GM19240 (cell line): ENCODE measurements at regions not wholly inside any gene's neighbourhood (a gene's known extent, or its start where the extent isn't known, plus 50 kb on each side); places are given as distances from the start of the nearest gene placed in this dataset.

ENCODE experiments used
- DNase-seq: peaks from one replicate; pipeline ENCODE4 v3.0.0; 2011; ENCODE audit warnings: low spot score; ENCODE audit not compliant: insufficient read length

GRCh38 chr9:105828171-105828570, 133.8 kb downstream of the TMEM38B start:
- no peak for DNase-seq

- DNase-seq = no peak
Observed at GRCh38 chr9:105828596-105829213, 134.4 kb downstream of the TMEM38B start.

- DNase-seq = no peak
Observed at GRCh38 chr9:105830461-105830860, 136.1 kb downstream of the TMEM38B start.

- DNase-seq = no peak
Observed at GRCh38 chr9:105832096-105832710, 137.9 kb downstream of the TMEM38B start.

GRCh38 chr9:105833271-105833975, 139.1 kb downstream of the TMEM38B start:
- no peak for DNase-seq

- DNase-seq = no peak
Observed at GRCh38 chr9:105834404-105834803, 140.1 kb downstream of the TMEM38B start.

GRCh38 chr9:105835721-105836120, 141.4 kb downstream of the TMEM38B start:
- no peak for DNase-seq

- no peak for DNase-seq
Observed at GRCh38 chr9:105836936-105837660, 142.8 kb downstream of the TMEM38B start.

GRCh38 chr9:105841562-105841961, 147.2 kb downstream of the TMEM38B start:
- no peak for DNase-seq

- peak; percentile 22 for DNase-seq
Observed at GRCh38 chr9:105842023-105842644, 147.8 kb downstream of the TMEM38B start.

- no peak for DNase-seq
Observed at GRCh38 chr9:105846825-105847224, 152.5 kb downstream of the TMEM38B start.

GRCh38 chr9:105850852-105851500, 156.6 kb downstream of the TMEM38B start:
- DNase-seq = no peak

- DNase-seq = no peak
Observed at GRCh38 chr9:105854026-105854782, 159.9 kb downstream of the TMEM38B start.

GRCh38 chr9:105854783-105855724, 160.7 kb downstream of the TMEM38B start:
- no peak for DNase-seq

GRCh38 chr9:105855987-105856386, 161.6 kb downstream of the TMEM38B start:
- DNase-seq = no peak

- no peak for DNase-seq
Observed at GRCh38 chr9:105858006-105858690, 163.8 kb downstream of the TMEM38B start.

- no peak for DNase-seq
Observed at GRCh38 chr9:105858877-105859276, 164.5 kb downstream of the TMEM38B start.

- DNase-seq = no peak
Observed at GRCh38 chr9:105859428-105860091, 165.2 kb downstream of the TMEM38B start.
